Neural cell (in vitro differentiated cells): ENCODE measurements at regions not wholly inside any gene's neighbourhood (a gene's known extent, or its start where the extent isn't known, plus 50 kb on each side); places are given as distances from the start of the nearest gene placed in this dataset.

ENCODE experiments used
- H2AFZ ChIP-seq: fragments of 200-600, 300-800 bp; sonication (generic), shearing (Covaris generic); 2 replicates; pipeline ENCODE4 v1.6.0; 2014; ENCODE audit warnings: low read depth, mild to moderate bottlenecking, antibody characterized with exemption, low read length, moderate library complexity
- H3F3A ChIP-seq: fragments of 200-600 bp; shearing (Covaris generic); 2 replicates; pipeline ENCODE4 v1.6.1; 2016; ENCODE audit warnings: mild to moderate bottlenecking, moderate library complexity, mixed read lengths, antibody characterized with exemption, low read length; ENCODE audit not compliant: insufficient read depth, poor library complexity, severe bottlenecking
- H3K27ac ChIP-seq: fragments of 200-600, 300-800 bp; sonication (generic), shearing (Covaris generic); 2 replicates; pipeline ENCODE4 v1.5.1; 2014; ENCODE audit warnings: mild to moderate bottlenecking, low read length, moderate library complexity
- H3K27me3 ChIP-seq: fragments of 300-800, 200-600 bp; sonication (generic), shearing (Covaris generic); 2 replicates; pipeline ENCODE4 v1.6.0; 2014; ENCODE audit warnings: mild to moderate bottlenecking, low read depth, low read length, moderate library complexity; ENCODE audit not compliant: insufficient read depth
- H3K36me3 ChIP-seq: fragments of 300-800, 200-600 bp; sonication (generic), shearing (Covaris generic); 2 replicates; pipeline ENCODE4 v1.5.1; 2014; ENCODE audit warnings: mild to moderate bottlenecking, antibody characterized with exemption, low read length, moderate library complexity; ENCODE audit not compliant: insufficient read depth
- H3K4me2 ChIP-seq: fragments of 300-800, 200-600 bp; sonication (generic), shearing (Covaris generic); 2 replicates; pipeline ENCODE4 v1.6.0; 2014; ENCODE audit warnings: mild to moderate bottlenecking, low read length
- H3K4me3 ChIP-seq: fragments of 300-800, 200-600 bp; sonication (generic), shearing (Covaris generic); 2 replicates; pipeline ENCODE4 v1.5.1; 2014; ENCODE audit warnings: mild to moderate bottlenecking, low read length, moderate library complexity
- H3K79me2 ChIP-seq: fragments of 200-600 bp; shearing (Covaris generic); replicated peaks from 2 replicates; pipeline ENCODE4 v1.6.0; 2014; ENCODE audit warnings: mild to moderate bottlenecking, low read length, moderate library complexity; ENCODE audit not compliant: insufficient read depth
- H3K9ac ChIP-seq: fragments of 300-800, 200-600 bp; sonication (generic), shearing (Covaris generic); 2 replicates; pipeline ENCODE4 v1.6.1; 2016; ENCODE audit warnings: mild to moderate bottlenecking, low read length, mixed read lengths
- H3K9me2 ChIP-seq: fragments of 200-600 bp; shearing (Covaris generic); 2 replicates; pipeline ENCODE4 v1.6.1; 2016; ENCODE audit warnings: mild to moderate bottlenecking, low read length, mixed read lengths; ENCODE audit not compliant: insufficient read depth
- H3K9me3 ChIP-seq: fragments of 200-600, 300-800 bp; sonication (generic), shearing (Covaris generic); 2 replicates; pipeline ENCODE4 v1.6.1; 2016; ENCODE audit warnings: mild to moderate bottlenecking, mixed run types, low read length, moderate library complexity, mixed read lengths
- H4K20me1 ChIP-seq: fragments of 200-600 bp; shearing (Covaris generic); 2 replicates; pipeline ENCODE4 v1.6.1; 2016; ENCODE audit warnings: mild to moderate bottlenecking, mixed run types; ENCODE audit not compliant: insufficient read depth
- CTCF ChIP-seq: fragments of 450-650 bp; IDR thresholded peaks from 2 replicates; pipeline ENCODE4 v1.5.1; 2014; ENCODE audit warnings: antibody characterized with exemption, mild to moderate bottlenecking, moderate library complexity; ENCODE audit not compliant: poor library complexity, severe bottlenecking
- EP300 ChIP-seq: fragments of 450-650 bp; conservative IDR thresholded peaks from 2 replicates; pipeline ENCODE4 v1.6.1; 2014; ENCODE audit warnings: antibody characterized with exemption, mild to moderate bottlenecking, moderate library complexity; ENCODE audit not compliant: poor library complexity, severe bottlenecking
- EZH2 ChIP-seq: fragments of 200-600, 300-800 bp; shearing (Covaris generic), sonication (generic); IDR thresholded peaks from 2 replicates; pipeline ENCODE4 v1.6.1; 2014; ENCODE audit warnings: antibody characterized with exemption, low read length, borderline replicate concordance, mild to moderate bottlenecking; ENCODE audit not compliant: insufficient read depth, poor library complexity, severe bottlenecking
- MXI1 ChIP-seq: fragments of 450-650 bp; conservative IDR thresholded peaks from 2 replicates; pipeline ENCODE4 v1.6.1; 2014; ENCODE audit warnings: antibody characterized with exemption, mild to moderate bottlenecking; ENCODE audit not compliant: poor library complexity, severe bottlenecking
- POLR2AphosphoS5 ChIP-seq: IDR thresholded peaks from 2 replicates; pipeline ENCODE4 v1.6.1; 2012
- RAD21 ChIP-seq: fragments of 450-650 bp; conservative IDR thresholded peaks from 2 replicates; pipeline ENCODE4 v1.6.1; 2014; ENCODE audit warnings: antibody characterized with exemption, mild to moderate bottlenecking, moderate library complexity
- REST ChIP-seq: IDR thresholded peaks from 2 replicates; pipeline ENCODE4 v1.6.1; 2012; ENCODE audit warnings: borderline replicate concordance
- SMC3 ChIP-seq: fragments of 450-650 bp; conservative IDR thresholded peaks from 2 replicates; pipeline ENCODE4 v1.6.1; 2014; ENCODE audit warnings: antibody characterized with exemption, mild to moderate bottlenecking, moderate library complexity; ENCODE audit not compliant: poor library complexity
- TAF1 ChIP-seq: IDR thresholded peaks from 2 replicates; pipeline ENCODE4 v1.6.1; 2012; ENCODE audit warnings: low read depth

DNA sequence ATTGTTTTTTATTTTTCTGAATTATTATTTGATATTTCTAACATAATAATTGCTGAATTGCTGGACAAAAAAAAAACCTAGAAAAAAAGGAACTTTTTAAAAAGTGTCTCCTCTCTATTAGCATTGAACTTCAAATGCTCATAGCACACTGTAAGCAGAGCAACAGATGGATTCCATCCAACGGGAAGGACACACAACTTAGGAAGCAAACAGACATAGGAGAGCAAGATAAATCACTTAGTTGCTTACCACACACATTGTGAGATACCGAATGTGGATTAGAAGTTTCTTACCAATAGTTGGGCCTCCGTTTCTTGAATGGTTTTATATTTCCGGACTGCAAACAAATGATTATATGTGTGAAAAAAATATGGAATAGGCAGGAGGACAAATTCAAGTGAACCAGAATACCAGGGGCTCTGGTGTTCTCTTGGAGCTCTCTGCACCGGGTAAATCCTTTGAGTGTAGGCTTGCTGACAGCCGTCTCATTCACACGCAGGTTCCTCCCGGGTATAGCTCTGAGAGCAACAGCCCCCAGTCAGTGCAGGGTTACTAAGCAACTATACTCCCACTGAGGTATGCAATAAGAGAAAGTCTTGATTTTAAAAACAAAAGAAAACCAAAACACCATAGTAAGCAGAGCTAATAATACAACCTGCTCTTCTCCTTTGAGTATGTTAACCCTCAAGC lies 217.6 kb downstream of the TMEM167A start:
- peak overlapping the region; percentile 57 for H3K4me3 ChIP-seq
- TF ChIP-seq TAF1 (no peak), EP300 (peak; percentile 22), MXI1 (no peak)

DNA sequence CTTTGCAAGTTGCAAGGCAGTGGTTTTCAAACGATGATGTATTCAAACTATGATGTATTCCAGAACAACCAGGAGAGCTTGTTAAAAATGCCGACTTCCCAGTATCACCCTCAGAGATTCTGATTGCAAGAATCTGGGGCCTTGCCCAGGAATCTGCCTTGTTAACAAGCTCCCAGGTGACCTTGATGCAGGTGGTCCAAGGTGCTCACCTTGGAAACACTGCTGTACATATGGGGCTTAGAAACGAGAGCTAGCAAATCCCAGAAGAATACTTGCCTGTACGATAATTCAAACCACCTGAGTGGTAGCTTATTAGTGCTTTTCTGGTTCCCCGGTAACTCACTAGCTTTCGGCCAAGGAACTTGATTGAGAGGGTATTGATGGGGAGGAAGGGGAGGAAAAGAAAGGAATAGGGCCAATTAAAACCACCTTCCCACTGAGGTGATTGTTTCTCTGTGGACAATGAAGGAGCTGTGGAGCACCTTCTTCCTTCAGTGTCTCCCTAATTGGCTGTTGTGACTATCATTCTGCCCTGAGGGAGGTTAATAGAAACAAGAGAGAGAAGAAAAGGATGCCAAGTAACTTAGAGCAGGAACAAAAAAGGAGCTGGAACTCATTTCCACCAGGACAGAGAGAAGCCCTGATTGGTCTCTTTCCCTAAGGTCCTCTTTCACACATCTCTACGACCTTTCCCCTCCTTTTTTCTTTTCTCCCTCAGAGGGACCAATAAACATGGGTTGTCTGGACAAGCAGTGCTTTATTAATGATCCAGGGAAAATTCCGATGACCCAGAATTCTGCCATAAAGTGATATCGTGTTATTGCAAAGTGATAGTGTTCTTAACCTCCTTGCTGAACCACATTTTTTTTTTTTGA lies 218.8 kb downstream of the TMEM167A start:
- peak overlapping the region; percentile 75 for H3K27ac ChIP-seq
- H3K79me2 ChIP-seq: peaks cover 11% of the 10 kb centered on the region
- no peaks in the 10 kb centered on the region for H3F3A ChIP-seq
- H3K4me3 ChIP-seq: peak overlapping the region; percentile 57
- H3K4me2 ChIP-seq: peak overlapping the region; percentile 29
- H3K9ac ChIP-seq: peak overlapping the region; percentile 39
- no peaks in the 10 kb centered on the region for H3K36me3 ChIP-seq
- no peak overlapping the region for H2AFZ ChIP-seq
- no peaks in the 10 kb centered on the region for H3K9me2 ChIP-seq
- no peak for TF ChIP-seq SMC3
- TF ChIP-seq CTCF: no peak
- no peak for TF ChIP-seq EP300
- no peak for TF ChIP-seq RAD21
- TF ChIP-seq TAF1: no peak
- no peak for TF ChIP-seq REST
- TF ChIP-seq MXI1: no peak
- TF ChIP-seq EZH2: no peak
- no peak for TF ChIP-seq POLR2AphosphoS5
- no peaks in the 10 kb centered on the region for H3K27me3 ChIP-seq
- no peaks in the 10 kb centered on the region for H3K9me3 ChIP-seq
- no peaks in the 10 kb centered on the region for H4K20me1 ChIP-seq

More for the DNA sequence above, 217.6 kb downstream of the TMEM167A start:
- H3K9me2 ChIP-seq: no peaks in the 10 kb centered on the region
- peak overlapping the region; percentile 29 for H3K4me2 ChIP-seq
- H3K9ac ChIP-seq: peak overlapping the region; percentile 39
- H3K27me3 ChIP-seq: no peaks in the 10 kb centered on the region
- no peaks in the 10 kb centered on the region for H4K20me1 ChIP-seq
- H3K27ac ChIP-seq: peak overlapping the region; percentile 75
- H3K9me3 ChIP-seq: no peaks in the 10 kb centered on the region
- H3K36me3 ChIP-seq: no peaks in the 10 kb centered on the region
- no peaks in the 10 kb centered on the region for H3F3A ChIP-seq
- no peak overlapping the region for H2AFZ ChIP-seq
- peaks cover 11% of the 10 kb centered on the region for H3K79me2 ChIP-seq
